Adipocyte (in vitro differentiated cells): ENCODE measurements at regions not wholly inside any gene's neighbourhood (a gene's known extent, or its start where the extent isn't known, plus 50 kb on each side); places are given as distances from the start of the nearest gene placed in this dataset.
"Not testable (repeated sequence)": the region's sequence is repeated elsewhere in the genome, so short reads cannot be mapped to it uniquely, and the experiment has no call there.

ENCODE experiments used
- DNase-seq: peaks from one replicate; pipeline ENCODE4 v3.0.0-alpha.2; 2015; ENCODE audit warnings: low read depth
- H3K27me3 ChIP-seq: replicated peaks from 2 replicates; pipeline ENCODE4 v1.7.0; 2013; ENCODE audit warnings: mild to moderate bottlenecking, low read length, moderate library complexity; ENCODE audit not compliant: control insufficient read depth, insufficient read depth
- H3K36me3 ChIP-seq: 2 replicates; pipeline ENCODE4 v1.7.0; 2013; ENCODE audit warnings: low read length, mild to moderate bottlenecking, moderate library complexity; ENCODE audit not compliant: control insufficient read depth, insufficient read depth, severe bottlenecking
- H3K4me1 ChIP-seq: 2 replicates; pipeline ENCODE4 v1.7.0; 2013; ENCODE audit warnings: mild to moderate bottlenecking, low read length, moderate library complexity; ENCODE audit not compliant: control insufficient read depth, insufficient read depth
- H3K4me3 ChIP-seq: 2 replicates; pipeline ENCODE4 v1.7.0; 2013; ENCODE audit warnings: mild to moderate bottlenecking, low read length, moderate library complexity
- H3K9ac ChIP-seq: 2 replicates; pipeline ENCODE4 v1.7.0; 2013; ENCODE audit warnings: mild to moderate bottlenecking, low read length, moderate library complexity
- H3K9me3 ChIP-seq: 2 replicates; pipeline ENCODE4 v1.7.0; 2013; ENCODE audit warnings: mild to moderate bottlenecking, low read length, moderate library complexity; ENCODE audit not compliant: control insufficient read depth

DNA sequence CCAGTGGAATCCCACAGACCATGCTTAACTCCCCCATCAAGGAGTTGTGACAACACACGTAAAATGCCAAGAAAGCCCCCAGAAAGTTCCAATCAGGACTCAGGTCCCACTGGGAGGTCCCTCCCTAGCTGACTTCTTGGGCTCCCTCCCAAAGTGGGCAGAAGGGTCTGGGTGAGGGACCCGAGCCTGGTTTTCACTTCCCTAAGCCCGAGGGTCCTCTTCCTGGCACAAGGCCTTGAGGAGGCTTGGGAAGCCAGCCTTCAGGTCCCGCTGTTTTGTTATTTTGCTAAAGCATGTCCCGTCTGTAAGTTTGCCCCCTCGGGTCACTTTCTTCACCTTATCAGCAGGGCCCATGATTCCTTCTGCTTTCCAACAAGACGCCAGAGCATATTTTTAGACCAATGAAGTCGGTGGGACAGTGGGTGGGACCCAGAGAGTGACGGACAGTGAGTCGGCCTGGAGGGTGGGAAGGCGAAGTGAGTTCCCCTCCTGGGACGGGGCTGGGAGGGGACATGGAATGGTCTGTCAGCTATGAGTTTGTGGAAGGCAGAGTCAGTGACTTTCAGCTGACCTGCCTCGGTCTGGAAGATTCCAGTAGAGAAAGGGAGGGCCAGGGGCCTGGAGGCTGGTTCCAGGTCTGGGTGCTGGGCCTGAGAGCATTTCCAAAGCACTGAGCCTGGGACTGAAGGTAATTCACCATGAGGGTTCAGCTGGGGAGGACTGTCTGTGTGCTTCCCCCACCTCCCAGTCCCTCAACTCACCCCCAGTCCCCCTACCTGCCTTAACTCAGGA, 261.3 kb downstream of the GOLGA6L6 start:
- not testable (repeated sequence) for H3K27me3 ChIP-seq, H3K36me3 ChIP-seq, H3K9ac ChIP-seq, DNase-seq, H3K4me3 ChIP-seq, H3K4me1 ChIP-seq
- H3K9me3 ChIP-seq, result peaks cover 11% of the 10 kb centered on the region

DNA sequence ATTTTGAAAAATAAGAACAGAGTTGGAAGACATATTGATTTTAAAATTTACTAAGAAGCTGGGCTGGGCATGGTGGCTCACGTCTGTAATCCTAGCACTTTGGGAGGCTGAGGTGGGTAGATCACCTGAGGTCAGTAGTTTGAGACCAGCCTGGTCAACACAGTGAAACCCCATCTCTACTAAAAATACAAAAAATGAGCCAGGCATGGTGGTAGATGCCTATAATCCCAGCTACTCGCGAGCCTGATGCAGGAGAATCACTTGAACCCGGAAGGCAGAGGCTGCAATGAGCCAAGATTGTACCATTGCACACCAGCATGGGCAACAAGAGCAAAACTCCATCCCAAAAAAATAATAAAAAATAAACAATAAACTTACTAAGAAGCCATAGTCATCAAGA, 262.5 kb downstream of the GOLGA6L6 start:
- not testable (repeated sequence) for H3K4me3 ChIP-seq, DNase-seq
- H3K9me3 ChIP-seq, result peaks cover 11% of the 10 kb centered on the region

GRCh38 chr15:20278376-20278775, 263.2 kb downstream of the GOLGA6L6 start:
- H3K9me3 ChIP-seq, result peaks cover 11% of the 10 kb centered on the region
- H3K36me3 ChIP-seq, H3K4me1 ChIP-seq, H3K4me3 ChIP-seq, H3K27me3 ChIP-seq, DNase-seq, H3K9ac ChIP-seq: not testable (repeated sequence)

More for the DNA sequence above, 262.5 kb downstream of the GOLGA6L6 start:
- not testable (repeated sequence) for H3K27me3 ChIP-seq, H3K9ac ChIP-seq, H3K4me1 ChIP-seq, H3K36me3 ChIP-seq

DNA sequence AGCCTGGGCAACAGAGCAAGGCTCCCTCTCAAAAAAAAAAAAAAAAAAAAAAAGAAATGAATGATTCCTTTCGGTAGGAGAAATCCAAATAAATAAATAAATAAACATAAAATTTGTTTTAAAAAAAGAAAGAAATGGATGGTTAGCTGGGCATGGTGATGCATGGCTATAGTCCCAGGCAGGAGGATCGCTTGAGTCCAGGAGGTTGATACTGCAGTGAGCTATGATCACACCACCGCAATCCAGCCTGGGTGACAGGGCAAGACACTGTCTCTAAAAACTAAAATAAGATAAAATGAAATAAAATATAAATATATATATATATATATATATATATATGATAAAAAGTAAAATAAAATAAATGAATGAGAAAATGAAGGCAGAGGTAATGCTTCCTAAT, 264.1 kb downstream of the GOLGA6L6 start:
- H3K4me3 ChIP-seq, H3K27me3 ChIP-seq, H3K9ac ChIP-seq, H3K4me1 ChIP-seq, H3K36me3 ChIP-seq, DNase-seq: not testable (repeated sequence)
- H3K9me3 ChIP-seq, result peaks cover 11% of the 10 kb centered on the region

- H3K9me3 ChIP-seq, H3K4me1 ChIP-seq, DNase-seq, H3K9ac ChIP-seq, H3K36me3 ChIP-seq, H3K27me3 ChIP-seq, H3K4me3 ChIP-seq: not testable (repeated sequence)
Measured at GRCh38 chr15:20276312-20277114, 265.1 kb downstream of the GOLGA6L6 start.

DNA sequence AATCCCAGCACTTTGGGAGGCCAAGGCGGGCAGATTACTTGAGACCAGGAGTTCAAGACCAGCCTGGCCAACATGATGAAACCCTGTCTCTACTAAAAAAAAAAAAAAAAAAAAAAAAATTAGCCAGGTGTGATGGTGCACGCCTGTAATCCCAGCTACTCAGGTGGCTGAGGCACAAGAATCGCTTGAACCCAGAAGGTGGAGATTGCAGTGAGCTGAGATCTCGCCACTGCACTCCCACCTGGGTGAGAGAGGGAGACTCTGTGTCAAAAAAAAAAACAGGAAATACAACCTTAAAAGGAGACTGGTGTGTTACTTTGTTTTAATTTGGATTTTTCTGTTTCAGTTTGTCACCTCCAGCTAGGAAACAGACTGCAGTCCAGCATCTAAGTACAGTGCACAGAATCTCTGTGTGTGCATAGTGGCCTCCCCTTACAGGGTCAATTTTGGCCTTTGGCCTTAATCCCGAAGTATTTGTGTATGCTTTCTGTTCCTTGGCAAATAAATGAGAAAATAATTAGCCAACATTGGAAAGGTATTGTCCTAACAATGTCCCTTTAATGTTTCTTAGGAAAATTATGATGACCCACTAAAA, 266.1 kb downstream of the GOLGA6L6 start:
- not testable (repeated sequence) for DNase-seq, H3K4me3 ChIP-seq, H3K9me3 ChIP-seq, H3K9ac ChIP-seq, H3K4me1 ChIP-seq, H3K36me3 ChIP-seq, H3K27me3 ChIP-seq

- no peak overlapping the region for H3K9ac ChIP-seq
Measured at GRCh38 chr15:20272422-20273184, 269.0 kb downstream of the GOLGA6L6 start.

GRCh38 chr15:20271647-20272046, 270.0 kb downstream of the GOLGA6L6 start:
- H3K4me3 ChIP-seq, result no peak overlapping the region

More at GRCh38 chr15:20272422-20273184, 269.0 kb downstream of the GOLGA6L6 start:
- Histone ChIP-seq H3K27me3 (no peaks in the 10 kb centered on the region), H3K4me1 (no peaks in the 10 kb centered on the region), H3K4me3 (no peak overlapping the region), H3K36me3 (no peaks in the 10 kb centered on the region), H3K9me3 (peaks cover 4% of the 10 kb centered on the region)
- no peak for DNase-seq

DNA sequence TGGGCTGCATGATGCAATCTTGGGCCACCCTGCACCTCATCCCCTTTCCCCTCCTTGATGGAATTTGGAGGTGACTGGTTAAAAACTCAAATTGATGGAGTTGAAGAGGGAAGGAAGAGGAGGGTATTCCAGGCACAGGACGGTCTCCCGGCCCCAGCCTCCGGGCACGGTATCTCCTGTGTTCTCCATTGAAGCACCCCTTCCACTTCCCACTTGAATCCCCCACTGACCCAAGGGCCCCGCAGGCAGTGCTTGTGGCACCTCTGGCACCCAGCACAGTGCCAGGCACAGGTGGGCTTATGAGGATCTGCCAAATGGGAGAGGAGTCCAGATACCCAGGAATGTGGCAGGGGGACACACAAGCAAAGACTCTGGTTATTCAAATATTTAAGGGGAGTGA, 271.6 kb downstream of the GOLGA6L6 start:
- not testable (repeated sequence) for H3K9ac ChIP-seq, H3K27me3 ChIP-seq, DNase-seq, H3K36me3 ChIP-seq, H3K4me1 ChIP-seq, H3K4me3 ChIP-seq, H3K9me3 ChIP-seq

More at GRCh38 chr15:20271647-20272046, 270.0 kb downstream of the GOLGA6L6 start:
- H3K9ac ChIP-seq, result no peak overlapping the region
- no peaks in the 10 kb centered on the region for H3K27me3 ChIP-seq
- H3K4me1 ChIP-seq, result no peaks in the 10 kb centered on the region
- H3K9me3 ChIP-seq, result peaks cover 3% of the 10 kb centered on the region
- H3K36me3 ChIP-seq, result no peaks in the 10 kb centered on the region
- DNase-seq, result no peak

DNA sequence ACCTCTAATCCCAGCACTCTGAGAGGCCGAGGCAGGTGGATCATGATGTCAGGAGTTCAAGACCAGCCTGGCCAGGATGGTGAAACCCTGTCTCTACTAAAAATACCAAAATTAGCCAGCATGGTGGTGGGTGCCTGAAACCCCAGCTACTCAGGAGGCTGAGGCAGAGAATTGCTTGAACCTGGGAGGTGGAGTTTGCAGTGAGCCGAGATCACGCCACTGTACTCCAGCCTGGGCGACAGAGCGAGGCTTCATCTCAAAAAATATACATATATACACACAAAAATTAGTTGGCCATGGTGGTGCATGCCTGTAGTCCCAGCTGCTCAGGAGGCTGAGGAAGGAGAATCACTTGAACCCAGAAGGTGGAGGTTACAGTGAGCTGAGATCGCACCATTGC, 273.6 kb downstream of the GOLGA6L6 start:
- not testable (repeated sequence) for H3K4me1 ChIP-seq, H3K9ac ChIP-seq, H3K36me3 ChIP-seq, H3K4me3 ChIP-seq, H3K9me3 ChIP-seq, DNase-seq, H3K27me3 ChIP-seq
